ENCODE measurements at regions not wholly inside any gene's neighbourhood (a gene's known extent, or its start where the extent isn't known, plus 50 kb on each side); places are given as distances from the start of the nearest gene placed in this dataset.

- TF ChIP-seq EP300 (conservative IDR thresholded peaks at IDR 0.05; ENCODE audit: poor library complexity, severe bottlenecking) (no peak), TAF1 (IDR thresholded peaks at IDR 0.05; ENCODE audit: low read depth) (no peak)
- no peak overlapping the region for H2AFZ ChIP-seq (ENCODE audit: low read depth, low read length)
- no peaks in the 10 kb centered on the region for H3K9me2 ChIP-seq (ENCODE audit: insufficient read depth, low read length)
- no peaks in the 10 kb centered on the region for H3F3A ChIP-seq (ENCODE audit: insufficient read depth, low read length, poor library complexity, severe bottlenecking)
- H4K20me1 ChIP-seq (ENCODE audit: insufficient read depth) = no peaks in the 10 kb centered on the region
- no peak overlapping the region for H3K9ac ChIP-seq (ENCODE audit: low read length)
- no peaks in the 10 kb centered on the region for H3K79me2 ChIP-seq (replicated peaks; ENCODE audit: insufficient read depth, low read length)
- H3K27ac ChIP-seq (ENCODE audit: low read length) = no peak overlapping the region
- H3K4me2 ChIP-seq (ENCODE audit: low read length) = no peak overlapping the region
- no peak overlapping the region for H3K4me3 ChIP-seq (ENCODE audit: low read length)
- H3K9me3 ChIP-seq (ENCODE audit: low read length) = no peaks in the 10 kb centered on the region
- H3K36me3 ChIP-seq (ENCODE audit: insufficient read depth, low read length) = no peaks in the 10 kb centered on the region
- H3K27me3 ChIP-seq (ENCODE audit: insufficient read depth, low read depth, low read length) = no peaks in the 10 kb centered on the region
Measured at GRCh38 chr12:88756917-88757316, 176.6 kb upstream of the KITLG start.

- no peak overlapping the region for H2AFZ ChIP-seq (ENCODE audit: low read depth, low read length)
- TF ChIP-seq SMC3 (conservative IDR thresholded peaks at IDR 0.05; ENCODE audit: poor library complexity) = no peak
- no peak for TF ChIP-seq RAD21 (conservative IDR thresholded peaks at IDR 0.05)
- no peak for TF ChIP-seq POLR2AphosphoS5 (IDR thresholded peaks at IDR 0.05)
- TF ChIP-seq TAF1 (IDR thresholded peaks at IDR 0.05; ENCODE audit: low read depth) = no peak
- no peak for TF ChIP-seq EP300 (conservative IDR thresholded peaks at IDR 0.05; ENCODE audit: poor library complexity, severe bottlenecking)
- TF ChIP-seq CTCF (IDR thresholded peaks at IDR 0.05; ENCODE audit: poor library complexity, severe bottlenecking) = no peak
- no peak for TF ChIP-seq EZH2 (IDR thresholded peaks at IDR 0.05; ENCODE audit: borderline replicate concordance, insufficient read depth, low read length, poor library complexity, severe bottlenecking)
- no peak for TF ChIP-seq REST (IDR thresholded peaks at IDR 0.05; ENCODE audit: borderline replicate concordance)
Measured at GRCh38 chr12:88756153-88756552, 175.9 kb upstream of the KITLG start.

GRCh38 chr12:88753707-88754106 is 173.4 kb upstream of the KITLG start:
- no peaks in the 10 kb centered on the region for H3K36me3 ChIP-seq (ENCODE audit: insufficient read depth, low read length)

More at GRCh38 chr12:88756153-88756552, 175.9 kb upstream of the KITLG start:
- Histone ChIP-seq H3K27me3 (ENCODE audit: insufficient read depth, low read depth, low read length) (no peaks in the 10 kb centered on the region), H3K4me3 (ENCODE audit: low read length) (no peak overlapping the region), H3K4me2 (ENCODE audit: low read length) (no peak overlapping the region), H3K9ac (ENCODE audit: low read length) (no peak overlapping the region), H3K36me3 (ENCODE audit: insufficient read depth, low read length) (no peaks in the 10 kb centered on the region), H4K20me1 (ENCODE audit: insufficient read depth) (no peaks in the 10 kb centered on the region), H3K9me3 (ENCODE audit: low read length) (no peaks in the 10 kb centered on the region), H3F3A (ENCODE audit: insufficient read depth, low read length, poor library complexity, severe bottlenecking) (no peaks in the 10 kb centered on the region), H3K79me2 (replicated peaks; ENCODE audit: insufficient read depth, low read length) (no peaks in the 10 kb centered on the region), H3K9me2 (ENCODE audit: insufficient read depth, low read length) (no peaks in the 10 kb centered on the region), H3K27ac (ENCODE audit: low read length) (no peak overlapping the region)

More at GRCh38 chr12:88753707-88754106, 173.4 kb upstream of the KITLG start:
- Histone ChIP-seq H3K9me3 (ENCODE audit: low read length) (no peaks in the 10 kb centered on the region), H3K4me2 (ENCODE audit: low read length) (no peak overlapping the region), H3K4me3 (ENCODE audit: low read length) (no peak overlapping the region), H2AFZ (ENCODE audit: low read depth, low read length) (no peak overlapping the region), H3K9ac (ENCODE audit: low read length) (no peak overlapping the region), H4K20me1 (ENCODE audit: insufficient read depth) (no peaks in the 10 kb centered on the region), H3K9me2 (ENCODE audit: insufficient read depth, low read length) (no peaks in the 10 kb centered on the region), H3K79me2 (replicated peaks; ENCODE audit: insufficient read depth, low read length) (no peaks in the 10 kb centered on the region), H3K27ac (ENCODE audit: low read length) (no peak overlapping the region), H3K27me3 (ENCODE audit: insufficient read depth, low read depth, low read length) (no peaks in the 10 kb centered on the region), H3F3A (ENCODE audit: insufficient read depth, low read length, poor library complexity, severe bottlenecking) (no peaks in the 10 kb centered on the region)
- TF ChIP-seq SMC3 (conservative IDR thresholded peaks at IDR 0.05; ENCODE audit: poor library complexity) (no peak), REST (IDR thresholded peaks at IDR 0.05; ENCODE audit: borderline replicate concordance) (no peak), POLR2AphosphoS5 (IDR thresholded peaks at IDR 0.05) (no peak), CTCF (IDR thresholded peaks at IDR 0.05; ENCODE audit: poor library complexity, severe bottlenecking) (no peak), TAF1 (IDR thresholded peaks at IDR 0.05; ENCODE audit: low read depth) (no peak), RAD21 (conservative IDR thresholded peaks at IDR 0.05) (no peak), EZH2 (IDR thresholded peaks at IDR 0.05; ENCODE audit: borderline replicate concordance, insufficient read depth, low read length, poor library complexity, severe bottlenecking) (no peak), MXI1 (conservative IDR thresholded peaks at IDR 0.05; ENCODE audit: poor library complexity, severe bottlenecking) (no peak), EP300 (conservative IDR thresholded peaks at IDR 0.05; ENCODE audit: poor library complexity, severe bottlenecking) (no peak)
